GM12872 (cell line): ENCODE measurements at regions not wholly inside any gene's neighbourhood (a gene's known extent, or its start where the extent isn't known, plus 50 kb on each side); places are given as distances from the start of the nearest gene placed in this dataset.

Experiments
- CTCF ChIP-seq: IDR thresholded peaks from 3 replicates; pipeline ENCODE4 v1.5.1; 2011; ENCODE audit warnings: low read depth, mild to moderate bottlenecking, low read length, moderate library complexity; ENCODE audit not compliant: insufficient read depth

GRCh38 chr3:23665741-23666140 lies 140.0 kb upstream of the UBE2E1 start:
- TF ChIP-seq CTCF: no peak

GRCh38 chr3:23666818-23667217 lies 138.9 kb upstream of the UBE2E1 start:
- TF ChIP-seq CTCF: no peak

- no peak for TF ChIP-seq CTCF
These were observed 138.0 kb upstream of the UBE2E1 start for GRCh38 chr3:23667536-23668429.

- no peak for TF ChIP-seq CTCF
These were observed 137.3 kb upstream of the UBE2E1 start for GRCh38 chr3:23668430-23668904.

- no peak for TF ChIP-seq CTCF
These were observed 136.1 kb upstream of the UBE2E1 start for GRCh38 chr3:23669541-23670255.

GRCh38 chr3:23671851-23672589 lies 133.7 kb upstream of the UBE2E1 start:
- TF ChIP-seq CTCF: no peak

- TF ChIP-seq CTCF: no peak
These were observed 133.1 kb upstream of the UBE2E1 start for GRCh38 chr3:23672628-23673027.
